ENCODE measurements at regions not wholly inside any gene's neighbourhood (a gene's known extent, or its start where the extent isn't known, plus 50 kb on each side); places are given as distances from the start of the nearest gene placed in this dataset.

DNA sequence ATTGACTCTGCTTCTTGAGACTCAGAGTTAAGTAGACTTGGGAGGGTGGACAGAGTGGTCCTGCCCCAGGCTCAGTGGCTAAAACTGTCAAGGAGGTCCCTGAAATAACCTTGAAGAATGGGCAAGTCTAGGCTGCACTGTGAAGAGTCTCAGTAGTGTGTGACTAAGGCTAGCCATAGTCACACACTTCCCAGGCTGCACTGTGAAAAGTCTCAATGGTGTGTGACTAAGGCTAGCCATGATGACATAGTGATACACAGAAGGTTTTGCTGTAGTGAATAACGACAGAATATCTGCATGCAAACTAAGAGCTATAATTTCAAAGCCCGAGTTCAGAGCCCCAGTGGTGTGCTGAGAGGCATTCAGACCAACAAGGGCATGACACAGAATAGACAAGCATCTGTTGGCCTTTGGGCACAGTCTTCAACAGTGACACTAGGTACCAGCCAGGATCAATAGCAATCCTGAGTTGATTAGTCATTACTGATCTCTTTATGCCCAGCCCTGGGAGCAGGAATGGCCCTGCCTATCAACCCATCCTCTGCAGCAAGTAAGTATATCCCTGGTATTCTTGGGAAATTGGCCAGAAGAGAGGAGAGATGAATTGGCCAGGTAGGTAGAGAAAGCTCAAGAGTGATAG, 72.4 kb upstream of the BBX start:
- TF ChIP-seq, protein P1, sequence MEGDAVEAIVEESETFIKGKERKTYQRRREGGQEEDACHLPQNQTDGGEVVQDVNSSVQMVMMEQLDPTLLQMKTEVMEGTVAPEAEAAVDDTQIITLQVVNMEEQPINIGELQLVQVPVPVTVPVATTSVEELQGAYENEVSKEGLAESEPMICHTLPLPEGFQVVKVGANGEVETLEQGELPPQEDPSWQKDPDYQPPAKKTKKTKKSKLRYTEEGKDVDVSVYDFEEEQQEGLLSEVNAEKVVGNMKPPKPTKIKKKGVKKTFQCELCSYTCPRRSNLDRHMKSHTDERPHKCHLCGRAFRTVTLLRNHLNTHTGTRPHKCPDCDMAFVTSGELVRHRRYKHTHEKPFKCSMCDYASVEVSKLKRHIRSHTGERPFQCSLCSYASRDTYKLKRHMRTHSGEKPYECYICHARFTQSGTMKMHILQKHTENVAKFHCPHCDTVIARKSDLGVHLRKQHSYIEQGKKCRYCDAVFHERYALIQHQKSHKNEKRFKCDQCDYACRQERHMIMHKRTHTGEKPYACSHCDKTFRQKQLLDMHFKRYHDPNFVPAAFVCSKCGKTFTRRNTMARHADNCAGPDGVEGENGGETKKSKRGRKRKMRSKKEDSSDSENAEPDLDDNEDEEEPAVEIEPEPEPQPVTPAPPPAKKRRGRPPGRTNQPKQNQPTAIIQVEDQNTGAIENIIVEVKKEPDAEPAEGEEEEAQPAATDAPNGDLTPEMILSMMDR (IDR thresholded peaks at IDR 0.05), result no peak
- no peak for TF ChIP-seq EP300 (IDR thresholded peaks at IDR 0.05)
- no peak for TF ChIP-seq POLR2A (IDR thresholded peaks at IDR 0.05)

Data from tibial nerve (tissue), 4 donors.